NCI-H1694 treated with DMSO at 0.1 percent for 48 hours (cell line): ENCODE measurements at regions not wholly inside any gene's neighbourhood (a gene's known extent, or its start where the extent isn't known, plus 50 kb on each side); places are given as distances from the start of the nearest gene placed in this dataset.
"Not testable (repeated sequence)": the region's sequence is repeated elsewhere in the genome, so short reads cannot be mapped to it uniquely, and the experiment has no call there.

Source experiments
- DNase-seq: peaks from one replicate; lab custom pipeline; 2025; lab: John Stamatoyannopoulos, UW

DNA sequence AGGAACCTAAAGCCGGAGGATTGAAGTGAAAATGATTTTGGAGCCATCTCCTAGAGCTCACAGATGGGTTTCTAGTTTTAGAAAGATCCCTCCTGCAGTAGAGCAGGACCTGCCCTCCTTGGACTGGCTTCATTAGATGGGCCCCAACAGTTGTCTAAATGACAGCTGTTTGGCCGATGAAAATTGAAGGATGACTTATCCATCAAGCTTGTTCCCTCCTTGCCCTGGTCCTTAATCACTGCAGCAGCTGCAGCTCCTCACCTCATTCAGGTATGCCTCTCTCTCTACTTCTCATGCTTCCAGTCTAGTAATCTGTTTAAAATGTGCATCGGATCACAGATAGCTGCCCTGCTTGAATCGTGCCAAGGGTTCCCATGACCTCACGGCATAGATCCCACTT, 677.6 kb downstream of the BCL11A start:
- DNase-seq, result no peak

DNA sequence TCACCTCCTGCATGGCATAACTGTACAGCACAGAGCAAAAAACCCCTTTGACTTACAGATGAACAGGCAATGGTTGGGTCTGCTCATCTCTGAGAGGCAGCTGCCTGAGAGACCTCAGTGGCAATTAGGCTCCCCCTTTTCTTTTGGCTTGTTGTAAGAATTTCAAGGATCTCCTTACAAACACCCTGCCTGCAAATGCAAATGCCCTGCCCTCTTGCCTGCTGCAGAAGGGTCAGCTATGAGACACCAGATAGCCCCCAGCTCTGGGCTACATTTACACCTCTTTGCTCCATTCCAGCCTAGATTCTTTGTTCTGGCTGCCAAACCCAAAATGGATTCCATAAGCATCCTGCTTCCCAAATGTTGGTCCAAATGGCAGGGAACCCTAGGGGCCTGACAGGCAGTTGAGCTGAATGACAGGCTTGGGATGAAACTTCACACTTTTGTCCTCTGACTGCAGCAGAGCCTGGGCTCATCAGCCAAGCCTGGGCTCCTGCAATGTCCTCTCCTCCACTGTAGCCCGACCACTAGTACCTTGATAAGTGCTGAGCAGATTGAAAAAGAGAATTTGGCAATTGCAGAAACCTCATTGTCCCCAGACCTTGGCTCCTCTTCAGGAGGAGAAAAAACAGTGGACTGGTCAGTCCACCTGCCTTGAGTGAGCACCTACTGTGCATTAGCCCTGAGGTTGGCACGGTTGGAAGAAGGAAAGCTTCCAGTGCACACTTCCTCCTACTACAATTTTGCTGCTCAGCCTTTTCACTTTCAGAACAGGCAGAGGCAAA, 678.3 kb downstream of the BCL11A start:
- DNase-seq, result no peak

DNA sequence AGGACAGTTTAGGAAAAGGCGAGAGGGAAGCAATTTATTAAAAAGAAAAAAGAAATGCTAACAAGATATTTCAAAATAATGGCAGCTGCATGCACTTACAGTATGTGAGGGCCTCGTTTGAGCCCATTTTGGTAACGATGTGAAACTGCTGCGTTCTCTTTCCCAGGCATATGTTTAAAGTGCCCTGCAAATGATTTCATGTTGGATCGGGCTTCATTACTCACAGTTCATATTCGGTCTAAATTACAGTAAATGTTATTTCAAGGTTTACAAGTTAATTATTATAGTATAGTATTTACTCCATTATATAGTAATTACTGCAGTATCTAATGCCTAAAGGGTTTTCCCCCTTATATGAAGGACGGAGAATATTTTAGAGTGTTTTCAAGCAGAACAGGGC, 679.1 kb downstream of the BCL11A start:
- no peak for DNase-seq

DNA sequence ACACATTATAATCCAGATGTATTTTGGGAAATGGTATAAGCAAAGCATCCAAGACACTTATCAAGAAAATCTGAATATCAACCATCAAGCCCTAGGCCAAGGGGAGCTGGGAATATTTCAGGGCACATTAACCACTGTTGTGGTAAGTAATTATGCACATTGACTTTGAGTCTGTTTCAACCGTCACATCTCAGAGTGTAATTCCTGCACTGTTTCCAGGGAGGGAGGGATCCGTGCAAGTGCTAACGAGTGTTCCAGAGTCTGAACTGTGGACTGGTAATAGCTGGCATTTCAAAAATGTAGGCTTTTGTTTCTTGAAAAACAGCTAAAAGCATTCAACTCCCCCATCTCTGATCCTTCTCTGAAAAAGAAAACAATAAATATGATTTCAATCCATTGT, 681.6 kb downstream of the BCL11A start:
- DNase-seq, result no peak

DNA sequence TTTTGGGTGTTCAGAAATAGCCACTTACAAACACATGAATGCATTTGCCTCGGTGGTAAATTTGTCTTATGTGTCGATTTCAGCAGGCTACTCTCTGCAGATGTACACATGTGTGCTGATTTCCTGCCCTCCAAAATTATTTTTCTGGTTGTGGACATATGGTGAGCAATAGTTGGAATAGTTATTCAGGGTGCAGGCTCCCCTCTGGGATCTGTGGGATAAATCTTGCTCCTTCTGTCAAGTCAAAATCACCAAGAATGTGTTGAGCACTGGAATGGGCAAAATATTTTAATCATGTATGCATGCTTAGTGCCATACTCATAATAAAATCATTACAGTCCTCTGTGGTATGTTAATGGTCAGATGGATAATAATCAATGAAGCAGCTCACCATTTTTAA, 684.5 kb downstream of the BCL11A start:
- DNase-seq, result no peak

DNA sequence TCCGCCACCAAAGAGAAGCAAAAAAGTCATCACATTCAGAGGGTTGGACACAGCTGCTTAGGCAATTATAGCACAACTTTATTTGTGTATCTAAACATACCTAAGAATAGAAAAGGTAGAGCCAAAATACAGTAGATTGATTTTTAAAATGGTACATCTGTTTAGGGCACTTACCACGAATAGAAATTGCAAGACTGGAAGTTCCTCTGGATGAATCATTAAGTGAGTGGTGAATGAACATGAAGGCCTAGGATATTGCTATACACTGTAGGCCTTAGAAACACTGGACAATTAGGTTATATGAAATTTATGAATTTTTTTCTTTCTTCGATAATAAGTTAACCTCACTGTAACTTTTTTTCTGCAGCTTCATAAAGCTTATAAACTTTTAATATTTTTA, 687.0 kb downstream of the BCL11A start:
- DNase-seq, result no peak

DNA sequence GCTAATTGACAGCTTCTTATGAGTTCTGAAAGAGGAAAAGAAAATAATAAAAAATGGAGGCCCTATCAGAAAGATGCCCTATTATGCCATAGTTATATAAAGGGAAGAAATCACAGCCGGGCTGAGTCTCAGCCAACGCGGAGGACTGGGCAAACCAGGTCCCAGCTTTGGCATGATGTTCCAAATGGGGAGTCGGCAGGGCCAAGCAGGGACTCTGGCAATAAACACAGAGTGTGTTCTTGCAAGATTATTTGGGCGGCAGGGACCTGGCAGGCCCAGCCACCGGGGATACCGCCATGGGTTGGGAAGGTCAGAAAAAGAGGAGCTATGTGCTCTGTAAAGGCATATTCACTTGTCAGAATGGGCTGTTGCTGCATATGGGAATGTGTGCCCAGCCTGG, 694.9 kb downstream of the BCL11A start:
- no peak for DNase-seq

DNA sequence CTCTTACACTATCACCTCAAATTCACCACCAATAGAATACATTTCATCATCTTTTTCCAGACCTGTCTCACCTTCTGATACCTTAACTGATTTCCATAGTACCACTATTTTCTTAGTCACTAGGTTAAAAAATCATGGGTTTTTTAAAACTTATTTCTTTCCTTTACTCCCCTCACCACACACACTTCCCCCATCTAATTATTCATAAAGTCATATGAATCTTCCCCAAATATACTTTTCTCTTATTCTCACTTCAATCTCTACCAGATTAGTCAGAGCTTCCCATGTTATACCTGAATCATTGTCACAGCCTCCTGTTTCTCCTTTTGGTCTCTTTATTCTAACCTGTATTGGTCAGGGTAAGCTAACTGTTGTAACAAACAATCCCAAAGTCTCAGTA, 696.3 kb downstream of the BCL11A start:
- no peak for DNase-seq

DNA sequence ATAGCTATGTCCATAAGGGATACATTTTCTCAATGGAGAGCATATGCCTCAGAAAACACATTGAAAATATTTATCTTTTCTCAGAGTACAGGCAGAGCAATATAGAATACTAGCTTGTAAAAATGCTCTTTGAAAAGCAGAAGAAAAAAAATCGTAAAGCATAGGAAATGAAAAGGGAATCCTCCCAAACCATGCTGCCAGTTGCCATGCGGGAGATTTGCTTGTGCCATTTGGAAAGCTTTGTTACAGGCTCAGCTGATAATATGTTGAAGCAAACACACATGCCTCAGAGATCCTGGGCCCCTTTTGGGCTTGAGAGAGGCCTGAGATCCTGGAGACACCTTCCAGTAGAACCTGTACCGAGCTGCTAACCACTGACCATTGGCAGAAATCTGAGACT, 697.1 kb downstream of the BCL11A start:
- no peak for DNase-seq

DNA sequence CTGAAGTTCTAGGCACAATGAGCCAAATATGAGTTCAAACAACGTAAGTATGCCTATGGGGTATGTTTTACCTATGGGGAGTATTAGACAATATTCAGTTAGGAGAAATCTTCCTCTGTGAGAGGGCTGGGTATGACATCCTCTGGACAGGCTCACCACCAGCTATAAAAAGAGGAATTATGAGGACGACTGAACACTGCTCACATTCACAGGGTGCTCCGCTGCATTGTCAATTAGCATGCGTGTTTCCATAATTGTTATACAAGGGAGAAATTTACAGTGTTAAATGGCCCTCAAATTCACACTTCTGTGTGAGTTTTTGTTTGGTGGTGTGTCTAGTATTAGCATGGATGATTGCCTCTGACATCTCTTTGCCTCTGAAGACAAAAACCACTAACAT, 700.4 kb downstream of the BCL11A start:
- no peak for DNase-seq

DNA sequence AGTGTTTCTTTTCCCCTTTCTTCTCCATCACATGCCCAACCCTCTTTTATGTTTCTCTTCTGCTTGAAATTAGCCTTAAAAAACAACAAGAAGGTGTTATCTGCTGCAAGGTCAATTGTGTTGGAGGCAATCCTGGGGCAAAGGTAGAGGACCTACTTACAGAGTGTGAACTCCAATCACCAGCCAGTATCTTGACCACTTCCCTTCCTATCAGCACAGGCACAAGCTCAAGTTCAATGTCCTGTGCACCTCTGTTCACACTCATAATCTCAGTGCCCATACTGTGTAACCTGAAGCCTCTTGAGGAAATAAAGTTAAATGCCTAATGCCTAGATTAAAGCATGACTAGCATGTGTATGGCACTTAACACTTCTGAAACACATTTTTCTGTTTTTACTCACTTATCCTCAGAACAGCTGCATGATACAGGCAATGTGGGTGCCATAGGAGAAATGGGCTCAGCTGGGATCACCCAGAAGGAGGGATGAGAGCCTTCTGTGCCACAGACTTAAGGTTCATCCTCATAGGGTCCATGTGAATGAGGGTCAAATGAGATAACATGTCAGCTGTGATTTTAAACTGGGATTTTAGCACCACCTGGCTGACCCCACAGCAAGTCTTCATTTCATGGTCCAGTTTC, 701.5 kb downstream of the BCL11A start:
- DNase-seq, result no peak

DNA sequence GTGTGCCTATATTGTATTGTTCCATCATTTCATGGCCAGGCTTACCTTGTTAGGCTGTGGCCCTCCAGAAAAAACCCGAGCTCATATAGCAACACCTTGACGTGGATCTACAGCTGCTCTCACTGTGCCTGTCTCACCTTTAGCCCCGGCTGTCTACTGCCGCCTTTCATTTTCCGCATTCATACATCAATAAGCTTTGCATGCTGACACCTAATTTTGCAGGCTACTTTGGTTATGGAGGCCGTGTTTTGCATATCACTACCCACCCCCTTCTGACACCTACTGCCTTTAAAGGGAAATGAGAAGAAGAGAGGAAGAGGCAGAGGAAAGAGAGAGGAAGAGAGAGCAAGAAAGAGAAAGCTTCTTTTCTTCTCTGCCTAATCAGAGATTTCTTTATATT, 702.9 kb downstream of the BCL11A start:
- no peak for DNase-seq

DNA sequence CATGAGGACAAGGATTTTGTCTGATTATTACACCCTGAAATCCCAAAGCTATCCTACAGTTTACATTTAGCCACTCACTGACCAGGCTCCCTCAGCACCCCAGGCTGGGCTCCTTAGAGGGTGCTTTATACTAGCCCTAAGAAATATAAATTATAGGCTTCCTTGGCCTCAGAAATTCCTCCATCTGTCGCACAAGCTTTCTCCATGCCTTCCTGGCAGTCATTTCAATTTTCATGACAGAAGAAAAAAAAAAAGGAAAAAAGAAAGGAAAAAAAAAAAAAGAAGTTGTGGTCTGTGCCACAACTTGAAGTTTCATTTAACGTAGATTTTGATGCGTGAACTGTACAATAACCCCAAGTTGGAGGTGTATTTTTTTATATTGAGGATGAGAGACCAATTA, 719.5 kb downstream of the BCL11A start:
- DNase-seq, result no peak

DNA sequence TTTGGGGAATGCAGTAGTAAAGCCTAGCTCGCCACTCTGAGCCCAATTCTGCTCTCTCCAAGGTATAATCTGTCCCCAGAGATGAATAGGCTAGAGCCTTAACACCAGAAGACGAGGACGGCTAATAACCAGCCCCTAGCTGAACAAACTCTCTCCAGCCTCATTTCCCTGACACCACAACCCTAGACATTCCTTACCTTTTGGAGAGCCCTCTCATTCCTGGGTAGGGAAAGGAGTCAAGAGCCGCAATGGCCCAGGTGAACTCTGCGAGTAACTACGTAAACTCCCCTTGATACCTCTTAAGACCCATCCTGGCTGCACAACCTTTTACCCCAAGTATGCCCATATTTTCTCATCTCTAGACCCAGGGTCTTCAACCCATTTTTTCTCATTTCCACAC, 722.9 kb downstream of the BCL11A start:
- no peak for DNase-seq

DNA sequence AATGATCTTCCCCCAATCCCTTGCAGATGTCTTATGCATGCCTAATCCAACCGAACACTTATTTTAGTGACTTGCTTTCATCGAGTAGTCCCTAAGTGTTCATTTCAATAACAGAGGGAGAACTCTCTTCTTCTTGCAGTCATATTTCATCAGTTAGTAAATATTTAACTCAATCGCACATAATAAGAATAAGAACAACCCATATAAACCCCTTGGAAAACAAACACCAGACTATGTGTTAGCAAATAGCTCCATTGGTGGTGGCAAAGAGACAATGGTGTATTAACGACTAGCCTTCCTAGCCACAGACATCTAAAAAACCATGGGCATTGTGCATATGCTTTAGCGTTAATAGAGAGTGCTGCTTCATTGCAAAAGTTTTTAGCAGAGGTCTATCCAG, 725.8 kb downstream of the BCL11A start:
- no peak for DNase-seq

DNA sequence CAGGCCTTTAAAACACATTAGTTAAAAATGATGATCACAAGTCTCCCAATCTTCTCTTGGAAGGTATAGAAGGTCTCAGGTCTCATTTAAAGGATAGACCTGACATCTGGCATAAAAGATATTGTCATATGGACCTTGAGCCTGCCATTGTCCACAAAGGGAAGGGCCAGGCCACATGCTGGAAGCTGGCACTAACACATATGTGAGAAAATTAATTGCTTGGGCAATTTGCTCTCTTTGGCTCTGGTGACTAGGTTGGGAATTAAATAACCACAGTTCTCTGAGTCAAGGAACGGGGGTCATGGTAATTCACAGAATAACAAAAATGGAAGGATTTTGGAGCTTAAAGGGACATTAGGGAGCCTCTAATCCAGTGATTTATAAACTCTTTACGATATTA, 727.3 kb downstream of the BCL11A start:
- DNase-seq, result no peak

DNA sequence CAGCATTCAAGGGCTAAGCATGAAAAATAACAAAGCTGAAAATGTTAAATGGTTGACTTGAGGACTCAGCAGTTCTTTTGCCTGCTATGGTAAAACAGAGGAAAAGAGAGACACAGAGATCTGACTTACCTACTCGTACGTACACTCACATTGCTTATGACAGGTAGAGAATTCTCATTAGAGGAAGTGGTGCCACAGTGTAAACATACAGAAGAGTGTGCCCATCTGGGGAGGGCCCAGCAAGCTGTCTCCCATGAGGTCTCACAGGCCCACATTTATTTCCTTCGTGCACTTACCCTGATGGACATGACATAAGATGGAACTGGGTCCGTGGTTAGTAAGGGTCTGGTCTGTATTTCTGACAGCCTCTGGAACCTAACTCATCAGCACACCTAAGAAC, 729.1 kb downstream of the BCL11A start:
- no peak for DNase-seq

DNA sequence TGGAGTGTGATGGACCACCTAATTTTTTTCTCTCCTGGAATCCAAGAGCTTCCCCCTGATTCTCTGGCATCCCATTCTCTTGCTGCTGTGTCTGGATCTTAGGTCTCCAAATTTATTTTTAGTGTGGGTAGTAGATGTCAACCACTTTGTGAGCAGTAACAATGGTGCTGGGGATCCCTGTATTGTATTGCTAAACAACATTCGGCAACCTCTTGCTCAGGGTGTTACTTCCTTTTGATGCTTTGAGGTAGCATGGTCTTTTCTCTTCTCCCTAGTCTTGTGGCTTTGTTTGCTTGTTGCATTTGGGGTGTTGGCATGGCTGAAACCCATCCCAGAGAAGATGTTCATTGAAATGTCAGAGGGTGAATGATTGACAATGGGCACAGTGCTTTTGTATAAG, 737.4 kb downstream of the BCL11A start:
- DNase-seq, result no peak

DNA sequence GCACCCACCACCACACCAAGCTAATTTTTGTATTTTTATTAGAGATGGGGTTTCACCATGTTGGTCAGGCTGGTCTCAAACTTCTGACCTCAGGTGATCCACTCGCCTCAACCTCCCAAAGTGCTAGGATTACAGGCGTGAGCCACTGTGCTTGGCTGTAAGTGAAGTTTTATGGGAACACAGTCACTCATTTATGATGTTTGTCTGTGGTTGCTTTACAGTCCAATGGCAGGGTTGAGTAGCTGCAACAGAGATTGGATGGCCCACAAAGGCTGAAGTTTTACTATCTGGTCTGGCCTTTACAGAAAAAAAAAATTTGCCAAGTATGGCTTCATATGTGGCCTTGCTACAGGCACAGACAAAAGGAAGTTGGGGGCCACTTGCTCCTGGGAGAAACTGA, 743.2 kb downstream of the BCL11A start:
- not testable (repeated sequence) for DNase-seq

DNA sequence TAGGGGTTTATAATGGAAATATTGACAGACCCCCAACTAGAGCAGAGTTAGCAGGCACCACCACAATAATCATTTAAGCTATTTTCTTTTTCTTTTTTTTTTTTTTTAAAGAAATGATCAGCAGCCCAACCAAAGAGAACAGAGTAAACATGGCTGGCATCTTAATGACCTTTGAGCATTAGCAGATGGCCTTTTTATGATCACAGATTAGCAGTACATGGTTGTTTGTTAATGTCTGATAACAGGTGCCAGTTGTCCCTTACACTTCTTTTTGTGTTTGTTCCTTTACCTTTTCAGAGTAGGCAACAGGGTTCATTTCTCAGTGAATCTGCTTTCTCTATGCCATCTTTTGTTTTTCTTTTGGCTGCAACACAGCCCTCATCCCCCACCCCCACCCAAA, 747.0 kb downstream of the BCL11A start:
- DNase-seq, result no peak

DNA sequence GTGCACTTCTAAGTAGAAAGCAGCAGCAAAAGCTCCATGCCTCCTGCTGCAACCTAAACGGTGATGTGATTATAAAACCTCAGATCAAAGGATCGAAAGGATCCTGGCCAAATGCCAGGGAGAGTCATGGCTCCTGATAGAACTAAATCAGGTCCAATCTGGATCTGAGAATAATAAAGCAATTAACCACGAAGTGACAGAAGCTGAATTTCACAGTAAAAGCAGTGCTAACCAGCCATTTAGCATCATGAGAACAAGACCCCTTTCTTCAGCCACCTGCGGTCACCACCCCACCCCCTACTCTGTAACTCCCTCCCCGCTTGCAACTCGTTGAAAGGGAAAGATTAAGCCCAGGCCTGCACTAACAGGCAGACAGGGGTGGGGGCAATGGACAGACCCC, 748.7 kb downstream of the BCL11A start:
- DNase-seq, result no peak

DNA sequence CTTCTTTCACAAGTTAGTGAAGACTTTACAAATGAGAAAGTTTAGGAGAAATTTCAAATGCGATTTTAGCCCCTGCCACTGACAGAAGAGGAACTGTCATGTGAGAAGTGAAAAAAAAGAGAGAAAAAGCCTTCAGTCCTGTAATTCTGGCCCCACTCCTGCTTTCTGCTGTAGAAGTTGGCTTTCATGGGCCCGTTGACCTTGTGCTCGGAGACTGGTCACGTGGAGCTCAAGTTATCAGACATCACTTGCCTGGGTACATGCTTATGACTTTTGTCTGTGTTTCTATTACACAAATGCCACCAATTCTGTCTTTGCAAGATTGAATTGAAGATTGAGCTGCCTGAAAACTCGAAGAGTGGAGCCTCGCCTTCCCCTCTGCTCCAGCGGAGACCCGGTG, 749.9 kb downstream of the BCL11A start:
- DNase-seq, result no peak

DNA sequence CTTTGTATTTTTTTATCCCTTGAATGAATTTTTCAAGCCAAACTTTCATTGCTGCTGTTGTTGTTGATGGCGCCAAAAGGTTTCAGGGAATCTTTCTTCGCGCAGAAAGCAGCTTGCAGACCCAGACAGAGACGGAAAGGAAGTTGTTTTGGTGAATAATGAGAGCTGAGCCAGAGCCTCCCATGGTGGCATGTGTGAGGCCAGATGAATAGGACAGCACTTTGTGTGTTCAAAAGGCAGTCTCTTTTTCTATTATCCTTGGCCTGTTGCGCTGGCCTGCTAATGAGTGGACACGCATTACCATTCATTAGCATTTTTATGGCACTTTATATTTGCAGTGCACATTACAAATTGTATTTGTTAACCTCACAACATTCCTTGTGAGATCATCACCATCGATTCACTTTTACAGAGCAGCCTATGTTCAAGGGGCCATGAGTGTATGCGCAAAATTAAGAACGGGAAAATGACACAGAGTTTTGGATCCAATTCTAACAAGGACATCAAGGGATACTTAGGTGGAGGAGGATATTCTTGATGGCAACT, 754.7 kb downstream of the BCL11A start:
- no peak for DNase-seq
